ENCODE measurements at regions not wholly inside any gene's neighbourhood (a gene's known extent, or its start where the extent isn't known, plus 50 kb on each side); places are given as distances from the start of the nearest gene placed in this dataset.

GRCh38 chr1:22386774-22387173 lies 64.9 kb upstream of the ZBTB40 start (continued):
- no peak for TF ChIP-seq ZNF512B (CRISPR knock-in tag; IDR thresholded peaks at IDR 0.05; ENCODE audit: borderline replicate concordance)
- no peak for TF ChIP-seq ZNF740 (CRISPR knock-in tag; IDR thresholded peaks at IDR 0.05)
- TF ChIP-seq ZEB1 (IDR thresholded peaks at IDR 0.05; ENCODE audit: insufficient replicate concordance, low read depth) = no peak
- no peak for TF ChIP-seq ZNF629 (CRISPR knock-in tag; conservative IDR thresholded peaks at IDR 0.05)
- TF ChIP-seq ZNF12 (CRISPR knock-in tag; IDR thresholded peaks at IDR 0.05) = no peak
- TF ChIP-seq ZNF282 (IDR thresholded peaks at IDR 0.05; ENCODE audit: partially characterized antibody) = no peak
- TF ChIP-seq, protein P1, sequence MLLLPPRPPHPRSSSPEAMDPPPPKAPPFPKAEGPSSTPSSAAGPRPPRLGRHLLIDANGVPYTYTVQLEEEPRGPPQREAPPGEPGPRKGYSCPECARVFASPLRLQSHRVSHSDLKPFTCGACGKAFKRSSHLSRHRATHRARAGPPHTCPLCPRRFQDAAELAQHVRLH (CRISPR knock-in tag; IDR thresholded peaks at IDR 0.05; ENCODE audit: borderline replicate concordance, low read depth) = no peak
- no peak for TF ChIP-seq KAT2B (IDR thresholded peaks at IDR 0.05; ENCODE audit: borderline replicate concordance, low read depth, low read length)
- no peak for TF ChIP-seq FOXC1 (CRISPR knock-in tag; IDR thresholded peaks at IDR 0.05; ENCODE audit: borderline replicate concordance)
- TF ChIP-seq ZNF253 (CRISPR knock-in tag; IDR thresholded peaks at IDR 0.05; ENCODE audit: borderline replicate concordance) = no peak
- no peak for TF ChIP-seq ZNF709 (CRISPR knock-in tag; IDR thresholded peaks at IDR 0.05)
- TF ChIP-seq ZNF124 (CRISPR knock-in tag; IDR thresholded peaks at IDR 0.05) = no peak
- TF ChIP-seq UBTF (CRISPR knock-in tag; IDR thresholded peaks at IDR 0.05) = no peak

Data from HepG2 (cell line).